ENCODE measurements at regions not wholly inside any gene's neighbourhood (a gene's known extent, or its start where the extent isn't known, plus 50 kb on each side); places are given as distances from the start of the nearest gene placed in this dataset.

DNA sequence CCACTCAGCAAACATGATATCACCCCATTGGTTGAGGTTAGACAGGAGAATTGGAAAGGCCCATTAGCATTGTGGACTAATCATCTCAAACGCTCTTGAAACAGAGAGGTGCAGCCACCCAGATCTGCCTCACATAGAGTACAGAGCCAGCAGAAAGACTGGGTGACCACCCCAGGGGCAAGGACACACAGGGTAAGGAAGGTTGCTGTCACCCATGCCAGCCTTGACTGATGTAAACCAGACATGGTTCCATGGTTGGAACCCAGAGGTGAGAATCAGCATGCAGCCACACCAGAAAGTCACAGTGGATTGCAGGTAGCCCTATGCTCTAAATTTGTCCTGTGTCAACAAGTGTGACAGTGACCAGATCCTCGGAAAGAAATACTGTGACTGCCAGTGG is 1268.8 kb downstream of the EFNB2 start:
- no peaks in the 10 kb centered on the region for H3K27me3 Mint-ChIP-seq
- DNase-seq = no peak
- no peak overlapping the region for H3K4me3 Mint-ChIP-seq
- H3K9me3 Mint-ChIP-seq = no peaks in the 10 kb centered on the region
- ATAC-seq = no peak
- no peaks in the 10 kb centered on the region for H3K4me1 Mint-ChIP-seq
- H3K27ac Mint-ChIP-seq = no peak overlapping the region

DNA sequence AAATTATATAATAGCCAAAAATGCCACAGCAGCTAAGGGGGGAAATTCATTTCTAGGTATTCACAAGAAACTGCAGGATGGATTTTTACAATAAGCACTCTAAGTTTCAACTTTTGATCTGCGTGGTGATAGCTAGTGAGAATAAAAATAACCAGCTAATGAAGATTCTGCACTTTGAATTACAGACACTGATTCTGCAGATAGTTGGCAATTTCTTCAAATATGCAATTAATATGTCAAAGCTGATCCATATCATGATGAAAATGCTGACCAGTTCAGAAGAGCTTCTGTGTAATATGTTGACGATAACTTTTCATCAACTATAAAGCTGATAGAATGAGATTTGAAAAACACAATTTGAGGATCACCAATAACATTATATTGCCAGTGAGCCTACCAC is 1272.9 kb downstream of the EFNB2 start:
- H3K4me3 Mint-ChIP-seq = no peak overlapping the region
- ATAC-seq (no peak), DNase-seq (no peak)
- no peaks in the 10 kb centered on the region for H3K4me1 Mint-ChIP-seq
- no peaks in the 10 kb centered on the region for H3K9me3 Mint-ChIP-seq
- H3K27ac Mint-ChIP-seq = no peak overlapping the region
- H3K27me3 Mint-ChIP-seq = no peaks in the 10 kb centered on the region

DNA sequence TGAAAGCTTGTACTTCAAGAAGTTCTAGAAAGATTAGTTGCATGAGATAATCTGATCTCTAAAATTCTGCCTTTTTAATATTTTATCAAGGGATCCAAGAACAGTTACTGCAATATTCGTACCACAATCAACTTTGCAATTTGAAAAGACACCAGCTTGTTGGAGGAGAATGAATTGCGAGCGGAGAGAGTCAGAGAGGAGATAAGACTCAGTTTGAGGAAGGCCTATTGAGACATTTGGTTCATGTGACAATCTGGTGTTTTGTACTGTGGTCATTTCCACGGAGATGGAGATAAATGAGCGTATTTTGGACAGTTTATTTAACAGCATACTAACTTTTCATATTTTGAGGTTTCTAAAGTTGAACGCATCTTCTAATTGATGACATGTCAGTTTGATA is 1276.0 kb downstream of the EFNB2 start:
- Mint-ChIP-seq H3K4me3 (no peak overlapping the region), H3K27ac (no peak overlapping the region), H3K4me1 (no peaks in the 10 kb centered on the region), H3K9me3 (no peaks in the 10 kb centered on the region), H3K27me3 (no peaks in the 10 kb centered on the region)
- ATAC-seq = no peak
- DNase-seq = no peak

DNA sequence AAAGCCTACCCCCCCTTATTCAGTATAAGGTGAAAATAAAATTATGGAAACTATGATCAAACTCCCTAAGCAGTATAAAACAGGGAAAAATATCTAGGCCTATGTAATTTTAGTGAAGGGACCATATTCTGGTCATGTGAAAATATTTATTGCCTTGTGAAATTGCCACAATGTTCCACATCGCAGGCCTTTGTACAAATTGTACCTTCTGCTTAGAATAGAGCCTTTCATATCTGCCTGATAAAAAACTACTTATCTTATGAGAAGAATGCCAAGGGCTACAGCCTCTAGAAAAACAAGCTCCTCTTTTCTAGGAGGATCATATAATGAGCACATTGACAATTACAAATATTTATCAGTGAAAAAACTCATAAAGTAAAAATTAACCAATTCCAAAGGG is 1280.0 kb downstream of the EFNB2 start:
- no peak overlapping the region for H3K4me3 Mint-ChIP-seq
- no peaks in the 10 kb centered on the region for H3K27me3 Mint-ChIP-seq
- H3K4me1 Mint-ChIP-seq = no peaks in the 10 kb centered on the region
- ATAC-seq = no peak
- no peaks in the 10 kb centered on the region for H3K9me3 Mint-ChIP-seq
- no peak overlapping the region for H3K27ac Mint-ChIP-seq
- no peak for DNase-seq

DNA sequence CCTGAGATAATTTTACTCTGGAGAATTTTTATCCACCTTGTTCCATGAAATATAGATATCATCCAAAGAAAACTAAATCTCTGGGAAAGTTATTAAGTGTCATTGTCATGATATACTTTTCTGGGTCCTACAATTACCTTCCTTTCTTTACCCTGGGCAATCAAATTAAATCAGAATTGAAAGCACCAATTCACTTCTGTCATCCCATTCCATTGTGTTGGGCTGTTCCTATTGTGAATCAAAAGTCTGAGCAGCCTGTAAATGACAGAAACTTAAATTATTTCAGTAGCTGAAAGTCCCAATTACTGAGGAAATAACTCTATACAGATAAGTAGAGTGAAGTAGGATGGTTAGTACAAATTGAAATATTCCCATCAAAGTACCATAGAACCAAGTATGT is 1284.2 kb downstream of the EFNB2 start:
- Mint-ChIP-seq H3K27me3 (no peaks in the 10 kb centered on the region), H3K27ac (no peak overlapping the region), H3K4me1 (no peaks in the 10 kb centered on the region), H3K4me3 (no peak overlapping the region), H3K9me3 (no peaks in the 10 kb centered on the region)
- ATAC-seq (no peak), DNase-seq (no peak)

DNA sequence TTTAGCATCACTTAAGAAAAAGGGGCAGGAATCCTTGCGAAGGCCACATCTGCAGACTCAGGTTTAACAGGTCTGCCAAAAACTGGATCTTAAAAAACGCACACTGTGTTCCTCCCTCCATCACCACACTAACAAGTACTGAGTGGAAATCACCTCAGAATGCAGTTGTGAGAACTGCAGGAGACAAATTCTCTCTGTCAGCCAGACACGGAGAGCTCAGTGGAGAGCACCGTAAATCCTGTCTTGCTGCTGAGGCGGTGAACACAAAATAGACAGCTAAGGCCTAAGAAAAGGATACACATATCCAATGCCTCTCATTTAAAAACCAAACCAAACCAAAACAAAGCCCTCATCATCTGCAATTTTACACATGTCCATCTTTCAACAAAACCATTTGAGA is 1287.6 kb downstream of the EFNB2 start:
- Mint-ChIP-seq H3K27ac (no peak overlapping the region), H3K4me3 (no peak overlapping the region), H3K4me1 (no peaks in the 10 kb centered on the region), H3K27me3 (no peaks in the 10 kb centered on the region), H3K9me3 (no peaks in the 10 kb centered on the region)
- DNase-seq (no peak), ATAC-seq (no peak)

DNA sequence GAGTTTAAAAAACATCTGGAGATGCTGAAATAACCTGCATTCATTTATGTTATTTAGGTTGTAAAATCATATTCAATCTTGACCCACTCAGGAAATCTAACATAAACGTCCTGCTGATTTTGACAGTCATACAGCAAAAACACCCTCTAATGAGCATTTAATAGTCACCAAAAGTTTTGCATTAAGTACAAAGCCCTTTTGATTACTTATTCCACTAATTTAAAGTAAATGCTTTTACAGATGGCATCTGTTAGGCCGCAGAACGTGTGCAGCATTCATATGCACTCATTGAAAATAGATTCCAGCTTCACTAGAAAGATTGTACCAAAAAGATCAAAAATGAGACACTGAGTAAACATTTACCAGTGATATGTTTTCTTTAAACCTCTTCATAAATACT is 1295.1 kb downstream of the EFNB2 start:
- Mint-ChIP-seq H3K4me1 (no peaks in the 10 kb centered on the region), H3K27ac (no peak overlapping the region), H3K4me3 (no peak overlapping the region), H3K27me3 (no peaks in the 10 kb centered on the region), H3K9me3 (no peaks in the 10 kb centered on the region)
- no peak for DNase-seq
- no peak for ATAC-seq

DNA sequence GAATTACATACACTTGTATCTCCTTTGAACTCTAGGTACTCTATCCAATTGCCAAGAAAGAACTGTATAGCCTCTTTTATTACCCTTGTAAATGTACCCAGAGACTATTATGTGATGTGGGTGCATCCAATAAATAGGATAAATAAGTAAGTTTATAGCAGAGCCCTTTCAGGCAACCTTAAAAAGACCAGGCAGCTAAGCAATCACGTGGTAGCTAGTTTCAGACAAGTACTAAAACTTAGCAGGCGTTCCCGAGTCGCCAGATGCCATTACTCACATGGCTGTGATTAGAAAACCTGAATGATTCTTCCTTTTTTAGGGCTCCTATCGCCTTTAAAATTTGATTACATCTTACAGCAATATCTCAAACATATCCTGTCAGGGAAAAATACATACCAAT is 1303.0 kb downstream of the EFNB2 start:
- no peaks in the 10 kb centered on the region for H3K4me1 Mint-ChIP-seq
- DNase-seq (no peak), ATAC-seq (no peak)
- peaks cover 12% of the 10 kb centered on the region for H3K27me3 Mint-ChIP-seq
- H3K9me3 Mint-ChIP-seq = no peaks in the 10 kb centered on the region
- no peak overlapping the region for H3K4me3 Mint-ChIP-seq
- no peak overlapping the region for H3K27ac Mint-ChIP-seq

DNA sequence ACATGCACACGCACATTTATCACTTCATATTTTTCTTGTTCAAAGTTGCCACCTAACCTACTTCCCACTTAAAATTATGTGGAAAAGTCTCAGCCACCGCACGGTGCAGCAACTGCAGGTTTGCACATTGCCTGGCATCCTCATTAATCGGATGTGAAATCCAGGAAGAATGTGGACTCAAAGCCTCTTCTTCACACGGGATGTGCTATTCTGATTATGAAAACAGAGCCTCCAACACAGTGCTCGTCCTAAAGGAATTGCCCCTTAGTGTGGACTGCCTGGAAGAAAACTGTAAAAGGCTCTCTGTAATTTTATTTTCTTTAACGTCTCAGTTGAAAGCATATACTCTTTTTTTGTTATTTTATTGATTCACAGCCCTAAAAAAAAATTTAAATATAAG is 1303.5 kb downstream of the EFNB2 start:
- Mint-ChIP-seq H3K4me1 (no peaks in the 10 kb centered on the region), H3K27me3 (peaks cover 12% of the 10 kb centered on the region), H3K4me3 (no peak overlapping the region), H3K27ac (no peak overlapping the region), H3K9me3 (no peaks in the 10 kb centered on the region)
- no peak for ATAC-seq
- DNase-seq = no peak

DNA sequence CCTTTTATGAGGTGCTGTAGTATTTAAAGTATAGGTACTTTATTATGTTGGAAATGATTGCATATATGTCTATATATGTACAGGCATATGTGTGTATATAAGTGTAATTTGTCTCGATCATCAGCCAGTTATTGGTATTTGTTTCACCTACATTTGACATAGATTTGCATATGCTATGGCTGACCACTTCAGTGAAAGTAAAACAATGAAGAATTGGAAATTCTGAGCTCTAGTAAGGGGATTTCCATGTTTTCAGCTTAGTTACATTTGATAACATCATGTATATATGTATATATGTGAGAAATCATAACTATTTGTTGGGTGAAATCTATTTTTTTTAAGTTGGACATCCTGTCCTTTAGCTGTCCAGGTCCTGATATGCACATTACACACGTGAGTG is 1303.9 kb downstream of the EFNB2 start:
- Mint-ChIP-seq H3K9me3 (no peaks in the 10 kb centered on the region), H3K27ac (no peak overlapping the region), H3K27me3 (peaks cover 12% of the 10 kb centered on the region), H3K4me3 (no peak overlapping the region), H3K4me1 (no peaks in the 10 kb centered on the region)
- no peak for ATAC-seq
- no peak for DNase-seq

DNA sequence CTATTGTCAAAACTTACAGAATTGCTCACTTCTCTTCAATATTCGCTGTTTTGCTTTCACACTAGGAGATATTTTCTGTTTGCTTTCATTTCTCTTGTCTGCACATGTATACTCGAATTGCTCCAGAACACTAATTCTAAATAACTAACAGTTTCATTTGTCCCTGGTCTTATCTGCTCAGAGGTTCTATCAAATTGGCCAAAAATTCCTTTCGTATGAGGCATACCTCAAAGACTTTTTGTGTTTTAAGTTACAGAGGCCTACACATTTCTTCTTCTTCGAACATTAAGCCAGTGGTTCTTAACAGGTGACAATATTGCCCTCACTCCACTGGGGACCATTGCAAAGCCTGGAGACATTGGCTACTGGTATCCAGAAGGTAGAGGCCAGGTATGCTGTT is 1314.6 kb downstream of the EFNB2 start:
- DNase-seq = no peak
- no peak overlapping the region for H3K4me3 Mint-ChIP-seq
- H3K4me1 Mint-ChIP-seq = no peaks in the 10 kb centered on the region
- no peak overlapping the region for H3K27ac Mint-ChIP-seq
- H3K27me3 Mint-ChIP-seq = no peaks in the 10 kb centered on the region
- no peak for ATAC-seq
- H3K9me3 Mint-ChIP-seq = no peaks in the 10 kb centered on the region

DNA sequence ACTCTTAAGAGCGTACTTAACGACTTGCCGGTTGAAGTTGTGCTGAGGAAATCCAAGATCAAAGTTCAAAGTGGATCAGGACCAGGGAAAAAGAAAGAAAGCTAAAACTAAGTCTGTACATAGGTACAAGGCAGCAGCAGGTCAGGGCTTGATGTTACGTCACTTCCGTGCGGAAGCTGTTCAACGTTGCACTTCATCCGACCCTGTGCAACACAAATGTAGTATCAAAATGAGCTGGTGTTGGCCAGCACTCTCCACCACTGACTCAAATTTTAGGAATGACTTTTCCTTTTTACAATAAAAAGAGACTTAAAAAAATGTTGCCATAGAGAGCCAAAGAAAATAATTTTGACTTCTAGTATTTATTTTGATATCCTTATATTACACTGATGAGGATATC is 1315.4 kb downstream of the EFNB2 start:
- no peak for DNase-seq
- H3K9me3 Mint-ChIP-seq = no peaks in the 10 kb centered on the region
- H3K27ac Mint-ChIP-seq = no peak overlapping the region
- no peak for ATAC-seq
- H3K27me3 Mint-ChIP-seq = no peaks in the 10 kb centered on the region
- H3K4me1 Mint-ChIP-seq = no peaks in the 10 kb centered on the region
- H3K4me3 Mint-ChIP-seq = no peak overlapping the region

DNA sequence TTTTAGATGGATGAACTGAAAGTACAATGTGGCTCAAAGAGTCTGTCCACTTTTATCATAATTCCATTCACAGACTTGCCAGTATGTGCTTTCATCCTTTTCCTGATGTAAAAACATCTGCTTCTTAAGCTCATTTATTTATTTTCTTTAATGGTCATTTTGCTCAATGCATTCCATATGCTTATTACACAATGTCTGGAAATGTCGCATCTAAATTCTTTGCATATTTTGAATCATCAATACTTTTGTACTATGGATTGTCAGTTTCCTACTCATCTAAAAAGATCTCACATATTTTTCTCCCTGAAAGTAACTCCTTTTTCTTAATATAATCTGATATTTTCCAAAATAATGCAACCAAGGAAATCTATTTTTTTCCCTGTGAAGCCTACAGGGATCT is 1315.8 kb downstream of the EFNB2 start:
- Mint-ChIP-seq H3K9me3 (no peaks in the 10 kb centered on the region), H3K4me3 (no peak overlapping the region), H3K27me3 (no peaks in the 10 kb centered on the region), H3K27ac (no peak overlapping the region), H3K4me1 (no peaks in the 10 kb centered on the region)
- DNase-seq (no peak), ATAC-seq (no peak)

DNA sequence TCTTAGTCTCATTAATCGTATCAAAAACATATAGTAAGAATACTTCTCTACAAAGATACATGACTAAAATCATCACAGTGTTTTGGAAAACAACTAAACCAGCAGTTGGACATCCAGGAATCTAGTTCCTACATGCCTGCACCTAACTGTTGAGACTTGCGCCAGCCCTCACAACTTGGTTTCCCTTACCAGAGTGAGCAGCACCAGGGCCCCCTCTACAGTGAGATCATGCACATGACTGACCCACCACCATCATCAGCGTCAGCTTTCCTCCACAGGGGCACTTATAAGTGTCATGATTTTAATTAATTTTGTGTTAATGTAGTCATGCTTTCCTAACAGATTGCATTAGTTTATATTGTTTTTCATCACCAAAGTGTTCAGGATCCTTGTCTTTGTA is 1322.0 kb downstream of the EFNB2 start:
- no peak overlapping the region for H3K4me3 Mint-ChIP-seq
- no peaks in the 10 kb centered on the region for H3K4me1 Mint-ChIP-seq
- no peak for DNase-seq
- H3K27ac Mint-ChIP-seq = no peak overlapping the region
- H3K9me3 Mint-ChIP-seq = no peaks in the 10 kb centered on the region
- no peak for ATAC-seq
- H3K27me3 Mint-ChIP-seq = peaks cover 7% of the 10 kb centered on the region

DNA sequence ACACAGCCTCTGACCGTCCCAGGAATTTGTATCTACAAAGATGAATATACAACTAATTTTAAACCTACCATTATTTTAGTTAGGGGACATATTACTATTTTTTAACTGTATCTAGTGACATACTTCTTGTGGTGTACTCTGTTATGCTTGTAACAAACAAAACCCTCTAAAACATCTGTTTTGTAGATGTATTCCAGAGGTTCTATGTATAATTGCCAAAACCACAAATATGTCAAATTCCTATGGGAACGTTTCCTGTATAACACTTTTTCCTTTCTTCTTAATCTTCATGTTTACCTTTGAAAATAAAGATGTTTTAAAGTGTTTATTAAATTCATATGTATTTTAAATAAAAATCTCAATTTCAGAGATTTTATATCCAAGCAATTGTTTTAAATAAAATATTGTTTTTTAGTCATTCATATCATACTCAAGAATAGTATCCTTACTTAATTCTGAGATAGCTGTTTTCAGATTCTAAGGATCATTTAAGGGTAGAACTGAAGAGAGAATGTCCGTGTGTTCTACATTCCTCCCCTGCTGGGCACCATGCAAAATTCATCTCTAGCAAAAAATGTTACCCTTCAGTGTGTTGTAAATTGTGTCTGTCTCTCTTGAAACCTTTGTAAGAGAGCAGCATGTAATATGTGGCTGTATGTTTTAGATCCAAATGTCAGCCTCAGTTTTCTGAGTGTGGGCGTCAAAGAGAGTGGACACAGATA is 1327.7 kb downstream of the EFNB2 start:
- Mint-ChIP-seq H3K27me3 (peaks cover 8% of the 10 kb centered on the region), H3K4me1 (no peaks in the 10 kb centered on the region), H3K4me3 (no peak overlapping the region), H3K9me3 (no peaks in the 10 kb centered on the region), H3K27ac (no peak overlapping the region)
- no peak for ATAC-seq
- no peak for DNase-seq

DNA sequence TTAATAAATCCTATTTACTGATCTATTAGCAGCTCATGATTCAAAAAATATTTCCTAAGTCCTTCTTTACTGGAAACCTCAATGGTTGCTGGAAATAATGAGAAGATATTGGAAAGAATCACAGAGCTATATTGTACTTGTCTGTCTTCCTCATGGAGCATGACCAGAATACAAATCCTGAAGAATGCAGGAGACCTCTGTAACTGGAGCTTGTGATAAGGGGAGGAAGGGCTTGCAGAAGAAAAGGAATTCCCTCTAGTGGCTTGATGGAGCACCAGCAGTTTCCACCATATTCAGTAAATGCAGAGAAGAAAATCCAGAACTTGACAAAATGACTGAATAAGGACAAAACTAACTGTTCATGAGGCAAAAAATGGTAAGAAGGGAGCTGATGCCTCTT is 1333.1 kb downstream of the EFNB2 start:
- H3K4me1 Mint-ChIP-seq = no peaks in the 10 kb centered on the region
- no peak for ATAC-seq
- DNase-seq = no peak
- peaks cover 11% of the 10 kb centered on the region for H3K27me3 Mint-ChIP-seq
- H3K27ac Mint-ChIP-seq = no peak overlapping the region
- no peaks in the 10 kb centered on the region for H3K9me3 Mint-ChIP-seq
- no peak overlapping the region for H3K4me3 Mint-ChIP-seq

DNA sequence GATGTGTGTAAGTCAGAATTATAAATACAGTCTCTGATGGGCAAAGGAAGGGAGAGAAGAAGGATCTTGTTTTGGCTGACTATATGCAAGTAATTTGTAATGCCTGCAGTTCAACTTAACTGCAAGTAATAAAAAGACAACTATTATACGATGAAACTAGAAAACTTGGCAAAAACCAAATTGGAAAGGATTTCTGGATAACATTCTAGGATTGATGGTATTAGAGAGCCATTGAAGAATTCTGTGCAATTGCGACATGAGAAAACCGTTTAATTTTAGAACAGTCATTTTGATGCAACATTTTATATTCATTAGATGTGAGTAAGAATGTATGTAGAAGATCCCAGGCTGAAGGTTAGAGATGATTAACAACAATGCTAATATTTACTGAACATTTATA is 1334.1 kb downstream of the EFNB2 start:
- peaks cover 11% of the 10 kb centered on the region for H3K27me3 Mint-ChIP-seq
- H3K9me3 Mint-ChIP-seq = no peaks in the 10 kb centered on the region
- DNase-seq = no peak
- H3K27ac Mint-ChIP-seq = no peak overlapping the region
- no peak for ATAC-seq
- H3K4me3 Mint-ChIP-seq = no peak overlapping the region
- no peaks in the 10 kb centered on the region for H3K4me1 Mint-ChIP-seq

Data from stimulated activated naive CD8-positive, alpha-beta T cell treated with anti-CD3 and anti-CD28 coated beads, Interleukin-15, amount 100 ng/mL, for 72 hours (primary cell).